ENCODE measurements at regions not wholly inside any gene's neighbourhood (a gene's known extent, or its start where the extent isn't known, plus 50 kb on each side); places are given as distances from the start of the nearest gene placed in this dataset.
"Not testable (repeated sequence)": the region's sequence is repeated elsewhere in the genome, so short reads cannot be mapped to it uniquely, and the experiment has no call there.

DNA sequence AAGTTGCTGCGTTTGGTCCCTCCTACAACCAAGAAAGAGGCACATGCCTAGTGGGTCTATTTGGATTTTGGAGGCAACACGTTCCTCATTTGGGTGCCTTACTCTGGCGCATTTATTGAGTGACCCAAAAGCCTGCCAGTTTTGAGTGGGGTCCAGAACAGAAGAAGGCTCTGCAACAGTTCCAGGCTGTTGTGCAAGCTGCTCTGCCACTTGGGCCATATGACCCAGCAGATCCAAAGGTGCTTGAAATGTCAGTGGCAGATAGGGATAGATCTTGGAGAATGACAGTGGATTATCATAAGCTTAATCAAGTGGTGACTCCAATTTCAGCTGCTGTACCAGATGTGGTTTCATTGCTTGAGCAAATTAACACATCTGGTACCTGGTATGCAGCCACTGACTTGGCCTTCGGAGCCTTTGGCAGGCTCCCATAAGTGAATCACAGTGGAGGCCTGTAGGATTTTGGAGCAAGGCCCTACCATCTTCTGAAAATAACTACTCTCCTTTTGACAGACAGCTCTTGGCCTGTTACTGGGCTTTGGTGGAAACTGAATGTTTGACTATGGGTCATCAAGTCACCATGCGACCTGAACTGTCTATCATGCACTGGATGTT, 105.4 kb upstream of the NPAS2 start:
- H3K9me3 ChIP-seq (ENCODE audit: control insufficient read depth in 4 of 4, low read length in 3 of 4); H3K4me3 ChIP-seq (ENCODE audit: low read depth in 1 of 3, low read length in 3 of 3); H3K9ac ChIP-seq (ENCODE audit: low read depth in 1 of 2, low read length in 2 of 2); DNase-seq (ENCODE audit: low spot score); H3K27me3 ChIP-seq (ENCODE audit: control insufficient read depth in 4 of 4, insufficient read depth in 4 of 4, low read length in 3 of 4); H3K36me3 ChIP-seq (ENCODE audit: control insufficient read depth in 4 of 4, insufficient read depth in 3 of 4, low read depth in 1 of 4, low read length in 3 of 4); H3K4me1 ChIP-seq (ENCODE audit: control insufficient read depth in 4 of 4, insufficient read depth in 4 of 4, low read length in 3 of 4); H3K27ac ChIP-seq (ENCODE audit: low read depth in 1 of 2, low read length in 2 of 2): not testable (repeated sequence)
- WGBS = 92% methylated on average over 5 of the region's 5 CpGs

- 88% methylated on average over 4 of the region's 4 CpGs for WGBS
- H3K27ac ChIP-seq (ENCODE audit: low read depth in 1 of 2, low read length in 2 of 2); H3K9ac ChIP-seq (ENCODE audit: low read depth in 1 of 2, low read length in 2 of 2); H3K4me1 ChIP-seq (ENCODE audit: control insufficient read depth in 4 of 4, insufficient read depth in 4 of 4, low read length in 3 of 4); H3K36me3 ChIP-seq (ENCODE audit: control insufficient read depth in 4 of 4, insufficient read depth in 3 of 4, low read depth in 1 of 4, low read length in 3 of 4); H3K9me3 ChIP-seq (ENCODE audit: control insufficient read depth in 4 of 4, low read length in 3 of 4); DNase-seq (ENCODE audit: low spot score); H3K4me3 ChIP-seq (ENCODE audit: low read depth in 1 of 3, low read length in 3 of 3); H3K27me3 ChIP-seq (ENCODE audit: control insufficient read depth in 4 of 4, insufficient read depth in 4 of 4, low read length in 3 of 4): not testable (repeated sequence)
Measured at GRCh38 chr2:100715861-100716260, 104.1 kb upstream of the NPAS2 start.

- H3K9ac ChIP-seq (ENCODE audit: low read depth in 1 of 2, low read length in 2 of 2) = no peak overlapping the region
- H3K27ac ChIP-seq (ENCODE audit: low read depth in 1 of 2, low read length in 2 of 2) = no peak overlapping the region
- no peaks in the 10 kb centered on the region for H3K4me1 ChIP-seq (ENCODE audit: control insufficient read depth in 4 of 4, insufficient read depth in 4 of 4, low read length in 3 of 4)
- WGBS = 91% methylated on average over 2 of the region's 2 CpGs
- TF ChIP-seq FOXA1 (IDR thresholded peaks at IDR 0.05) (no peak), MAX (IDR thresholded peaks at IDR 0.05) (no peak), EGR1 (IDR thresholded peaks at IDR 0.05; ENCODE audit: low read depth in 2 of 2) (no peak), REST (IDR thresholded peaks at IDR 0.05) (no peak), JUND (IDR thresholded peaks at IDR 0.05) (no peak), FOXA2 (IDR thresholded peaks at IDR 0.05) (no peak), GABPA (IDR thresholded peaks at IDR 0.05 in 1 of 2, conservative IDR thresholded peaks at IDR 0.05 in 1 of 2) (no peak), ZBTB33 (IDR thresholded peaks at IDR 0.05) (no peak), YY1 (IDR thresholded peaks at IDR 0.05) (no peak), RAD21 (IDR thresholded peaks at IDR 0.05) (no peak), RXRA (IDR thresholded peaks at IDR 0.05) (no peak), HNF4G (IDR thresholded peaks at IDR 0.05) (no peak), TAF1 (conservative IDR thresholded peaks at IDR 0.05) (no peak), NR2F2 (IDR thresholded peaks at IDR 0.05) (no peak), HNF4A (conservative IDR thresholded peaks at IDR 0.05) (no peak), ATF3 (IDR thresholded peaks at IDR 0.05) (no peak)
- TF ChIP-seq, protein P1, sequence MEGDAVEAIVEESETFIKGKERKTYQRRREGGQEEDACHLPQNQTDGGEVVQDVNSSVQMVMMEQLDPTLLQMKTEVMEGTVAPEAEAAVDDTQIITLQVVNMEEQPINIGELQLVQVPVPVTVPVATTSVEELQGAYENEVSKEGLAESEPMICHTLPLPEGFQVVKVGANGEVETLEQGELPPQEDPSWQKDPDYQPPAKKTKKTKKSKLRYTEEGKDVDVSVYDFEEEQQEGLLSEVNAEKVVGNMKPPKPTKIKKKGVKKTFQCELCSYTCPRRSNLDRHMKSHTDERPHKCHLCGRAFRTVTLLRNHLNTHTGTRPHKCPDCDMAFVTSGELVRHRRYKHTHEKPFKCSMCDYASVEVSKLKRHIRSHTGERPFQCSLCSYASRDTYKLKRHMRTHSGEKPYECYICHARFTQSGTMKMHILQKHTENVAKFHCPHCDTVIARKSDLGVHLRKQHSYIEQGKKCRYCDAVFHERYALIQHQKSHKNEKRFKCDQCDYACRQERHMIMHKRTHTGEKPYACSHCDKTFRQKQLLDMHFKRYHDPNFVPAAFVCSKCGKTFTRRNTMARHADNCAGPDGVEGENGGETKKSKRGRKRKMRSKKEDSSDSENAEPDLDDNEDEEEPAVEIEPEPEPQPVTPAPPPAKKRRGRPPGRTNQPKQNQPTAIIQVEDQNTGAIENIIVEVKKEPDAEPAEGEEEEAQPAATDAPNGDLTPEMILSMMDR (IDR thresholded peaks at IDR 0.05; ENCODE audit: low read depth, low read length, missing input control) = no peak
- H3K36me3 ChIP-seq (ENCODE audit: control insufficient read depth in 4 of 4, insufficient read depth in 3 of 4, low read depth in 1 of 4, low read length in 3 of 4) = no peaks in the 10 kb centered on the region
- no peaks in the 10 kb centered on the region for H3K27me3 ChIP-seq (ENCODE audit: control insufficient read depth in 4 of 4, insufficient read depth in 4 of 4, low read length in 3 of 4)
- H3K9me3 ChIP-seq (ENCODE audit: control insufficient read depth in 4 of 4, low read length in 3 of 4) = no peaks in the 10 kb centered on the region
- H3K4me3 ChIP-seq (ENCODE audit: low read depth in 1 of 3, low read length in 3 of 3) = no peak overlapping the region
- DNase-seq (ENCODE audit: low spot score) = no peak
Measured at GRCh38 chr2:100716581-100716980, 103.4 kb upstream of the NPAS2 start.
